MG63 (cell line): ENCODE measurements at regions not wholly inside any gene's neighbourhood (a gene's known extent, or its start where the extent isn't known, plus 50 kb on each side); places are given as distances from the start of the nearest gene placed in this dataset.
"Not testable (repeated sequence)": the region's sequence is repeated elsewhere in the genome, so short reads cannot be mapped to it uniquely, and the experiment has no call there.

Experiments
- DNase-seq: peaks from one replicate; pipeline ENCODE4 v3.0.0-alpha.2; 2020
- H3K27me3 ChIP-seq: fragments of 250-450 bp; sonication (Bioruptor Pico); 2 replicates; pipeline ENCODE4 v1.5.1; 2020; ENCODE audit warnings: mild to moderate bottlenecking, moderate library complexity
- H3K36me3 ChIP-seq: fragments of 250-450 bp; sonication (Bioruptor Pico); 2 replicates; pipeline ENCODE4 v1.5.1; 2020; ENCODE audit warnings: mild to moderate bottlenecking, moderate library complexity
- H3K4me3 ChIP-seq: fragments of 250-450 bp; sonication (Bioruptor Pico); 2 replicates; pipeline ENCODE4 v1.5.1; 2020; ENCODE audit warnings: mild to moderate bottlenecking, moderate library complexity
- H3K9me3 ChIP-seq: fragments of 250-450 bp; sonication (Bioruptor Pico); 2 replicates; pipeline ENCODE4 v1.5.1; 2020; ENCODE audit warnings: mild to moderate bottlenecking, moderate library complexity

DNA sequence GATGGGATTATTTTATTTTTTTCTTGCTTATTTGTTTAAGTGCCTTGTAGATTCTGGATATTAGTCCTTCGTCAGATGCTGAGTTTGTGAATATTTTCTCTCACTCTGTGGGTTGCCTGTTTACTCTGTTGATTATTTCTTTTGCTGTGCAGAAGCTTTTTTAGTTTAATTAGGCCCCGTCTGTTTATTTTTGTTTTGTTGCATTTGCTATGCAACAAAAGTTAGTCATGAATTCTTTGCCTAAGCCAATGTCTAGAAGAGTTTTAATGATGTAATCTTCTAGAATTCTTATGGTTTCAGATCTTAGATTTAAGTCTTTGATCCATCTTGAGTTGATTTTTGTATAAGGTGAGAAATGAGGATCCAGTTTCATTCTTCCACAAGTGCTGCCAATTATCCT lies 142.5 kb upstream of the FGF10 start:
- not testable (repeated sequence) for H3K4me3 ChIP-seq, DNase-seq, H3K9me3 ChIP-seq

DNA sequence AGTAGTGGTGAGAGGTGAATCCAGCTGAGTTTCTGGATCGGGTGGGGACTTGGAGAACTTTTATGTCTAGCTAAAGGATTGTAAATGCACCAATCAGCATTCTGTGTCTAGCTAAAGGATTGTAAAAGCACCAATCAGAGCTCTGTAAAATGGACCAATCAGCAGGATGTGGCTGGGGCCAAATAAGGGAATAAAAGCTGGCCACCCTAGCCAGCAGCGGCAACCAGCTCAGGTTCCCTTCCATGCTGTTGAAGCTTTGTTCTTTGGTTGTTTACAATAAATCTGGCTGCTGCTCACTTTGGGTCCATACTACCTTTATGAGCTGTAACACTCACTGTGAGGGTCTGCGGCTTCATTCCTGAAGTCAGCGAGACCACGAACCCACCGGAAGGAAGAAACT lies 141.6 kb upstream of the FGF10 start:
- DNase-seq, H3K4me3 ChIP-seq, H3K27me3 ChIP-seq, H3K36me3 ChIP-seq, H3K9me3 ChIP-seq: not testable (repeated sequence)

More for the DNA sequence above, 142.5 kb upstream of the FGF10 start:
- H3K36me3 ChIP-seq, H3K27me3 ChIP-seq: not testable (repeated sequence)

DNA sequence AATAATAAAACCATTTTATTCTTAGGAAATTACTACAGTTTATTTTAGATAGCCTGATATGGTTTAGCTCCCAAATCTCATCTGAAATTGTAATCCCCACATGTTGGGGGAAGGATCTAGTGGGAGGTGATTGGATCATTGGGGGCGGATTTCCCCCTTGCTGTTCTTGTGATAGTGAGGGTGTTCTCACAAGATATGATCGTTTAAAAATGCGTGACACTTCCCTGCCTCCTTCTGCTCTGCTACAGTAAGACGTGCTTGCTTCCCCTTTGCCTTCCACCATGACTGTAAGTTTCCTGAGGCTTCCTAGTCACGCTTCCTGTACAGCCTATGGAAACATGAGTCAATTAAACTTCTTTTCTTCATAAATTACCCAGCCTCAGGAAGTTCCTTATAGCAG lies 122.4 kb upstream of the FGF10 start:
- no peak for DNase-seq
- H3K4me3 ChIP-seq, result no peak overlapping the region
- no peaks in the 10 kb centered on the region for H3K36me3 ChIP-seq
- no peaks in the 10 kb centered on the region for H3K27me3 ChIP-seq
- H3K9me3 ChIP-seq, result no peaks in the 10 kb centered on the region

DNA sequence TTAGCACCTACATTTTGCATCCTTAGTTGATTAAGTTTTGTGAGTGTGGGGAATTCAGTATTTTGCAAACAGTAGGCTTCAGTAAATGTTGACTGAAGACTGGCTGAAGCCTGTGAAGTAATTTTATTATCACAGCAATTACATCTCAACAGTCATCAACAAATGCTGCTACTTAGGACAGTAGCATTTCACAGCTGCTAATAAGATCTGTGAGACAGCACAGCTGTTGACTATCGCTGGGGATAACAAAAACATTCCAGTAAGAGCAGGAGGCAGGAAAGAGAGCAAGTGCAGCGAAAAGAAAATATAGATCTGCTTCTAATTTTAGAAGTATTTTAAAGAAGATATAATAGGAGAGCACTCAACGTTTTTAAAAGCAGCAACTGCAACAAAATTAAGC lies 117.3 kb upstream of the FGF10 start:
- Histone ChIP-seq H3K9me3 (no peaks in the 10 kb centered on the region), H3K4me3 (no peak overlapping the region), H3K27me3 (no peaks in the 10 kb centered on the region), H3K36me3 (no peaks in the 10 kb centered on the region)
- no peak for DNase-seq

DNA sequence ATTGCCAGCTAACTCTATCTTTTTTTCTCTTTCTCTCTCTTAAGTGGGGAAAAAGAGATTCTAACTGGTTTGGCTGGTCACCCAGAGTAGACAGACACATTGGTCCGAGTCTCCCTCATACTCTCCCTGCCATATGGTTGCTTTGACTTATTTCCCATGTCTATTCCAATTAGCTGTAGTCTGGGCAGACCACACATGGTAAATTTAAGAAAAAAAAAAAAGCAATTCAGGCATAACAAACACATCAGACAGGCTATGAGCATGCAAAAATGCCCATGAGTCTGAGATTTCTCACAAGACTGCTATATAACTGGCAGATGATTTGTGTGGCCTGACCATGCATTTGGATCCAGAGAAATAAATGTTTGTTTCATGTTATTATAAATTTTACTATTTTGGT lies 110.2 kb upstream of the FGF10 start:
- H3K9me3 ChIP-seq, result no peaks in the 10 kb centered on the region
- no peak overlapping the region for H3K4me3 ChIP-seq
- no peaks in the 10 kb centered on the region for H3K36me3 ChIP-seq
- no peak for DNase-seq
- no peaks in the 10 kb centered on the region for H3K27me3 ChIP-seq

DNA sequence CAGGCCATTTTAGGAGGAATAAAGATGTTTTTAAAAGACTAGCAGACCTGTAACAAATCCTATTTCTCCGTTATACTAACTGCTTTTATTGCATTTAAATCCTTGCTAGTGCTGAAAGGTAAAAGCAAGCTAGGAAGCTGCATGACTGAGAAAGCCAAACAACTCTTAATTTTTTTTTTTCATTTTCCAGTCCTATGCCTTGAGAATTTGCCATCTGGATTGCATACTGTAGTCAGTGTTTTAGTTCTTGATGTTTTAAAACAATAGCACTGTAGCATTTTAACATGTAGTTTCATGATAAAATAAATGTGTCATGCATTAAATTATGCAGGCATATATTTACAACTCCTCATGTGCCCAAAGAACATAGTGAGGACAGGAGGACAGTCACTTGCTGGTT lies 108.4 kb upstream of the FGF10 start:
- no peaks in the 10 kb centered on the region for H3K9me3 ChIP-seq
- DNase-seq, result no peak
- no peaks in the 10 kb centered on the region for H3K36me3 ChIP-seq
- no peak overlapping the region for H3K4me3 ChIP-seq
- H3K27me3 ChIP-seq, result no peaks in the 10 kb centered on the region

DNA sequence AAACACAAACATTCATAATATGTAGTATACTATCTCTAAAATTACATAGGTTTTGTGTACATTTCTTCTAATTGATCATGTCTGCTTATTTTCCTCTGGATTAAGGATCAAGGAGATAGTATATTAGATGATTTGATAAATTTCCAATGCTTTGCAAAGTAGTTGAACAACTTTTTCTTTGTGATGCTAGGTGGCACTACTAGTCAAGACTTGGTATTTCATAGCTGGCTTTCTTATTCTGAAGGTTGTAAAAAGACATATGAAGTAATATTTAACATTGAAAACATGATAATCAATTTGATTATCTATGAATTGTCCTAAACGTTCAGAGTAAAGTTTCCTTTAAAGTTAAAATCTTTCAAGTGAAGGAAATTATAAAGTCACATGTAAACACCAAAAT lies 106.1 kb upstream of the FGF10 start:
- Histone ChIP-seq H3K36me3 (no peaks in the 10 kb centered on the region), H3K4me3 (no peak overlapping the region), H3K27me3 (no peaks in the 10 kb centered on the region), H3K9me3 (peaks cover 2% of the 10 kb centered on the region; the same call in 1 of the 2 replicates)
- no peak for DNase-seq

DNA sequence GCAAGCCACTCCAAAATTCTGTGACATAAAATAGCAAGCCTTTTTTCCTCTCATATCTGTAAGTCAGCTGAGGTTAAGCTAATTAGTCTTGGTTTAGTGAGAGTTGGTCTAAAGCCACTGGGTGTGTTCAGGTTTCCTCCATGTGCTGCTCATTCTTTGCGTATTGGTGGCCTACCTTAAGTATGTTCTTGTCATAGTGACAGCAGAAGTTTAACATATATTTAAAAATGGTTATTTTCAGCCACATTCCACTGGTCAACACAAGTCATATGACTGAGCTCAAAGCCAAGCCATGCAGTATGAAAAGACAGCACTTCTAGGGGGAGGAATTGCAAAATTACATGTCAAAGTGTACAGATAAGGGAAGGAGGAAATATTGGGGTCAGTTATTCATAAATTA lies 100.5 kb upstream of the FGF10 start:
- no peaks in the 10 kb centered on the region for H3K27me3 ChIP-seq
- H3K4me3 ChIP-seq, result no peak overlapping the region
- no peaks in the 10 kb centered on the region for H3K36me3 ChIP-seq
- no peak for DNase-seq
- peaks cover 2% of the 10 kb centered on the region; the same call in 1 of the 2 replicates for H3K9me3 ChIP-seq

DNA sequence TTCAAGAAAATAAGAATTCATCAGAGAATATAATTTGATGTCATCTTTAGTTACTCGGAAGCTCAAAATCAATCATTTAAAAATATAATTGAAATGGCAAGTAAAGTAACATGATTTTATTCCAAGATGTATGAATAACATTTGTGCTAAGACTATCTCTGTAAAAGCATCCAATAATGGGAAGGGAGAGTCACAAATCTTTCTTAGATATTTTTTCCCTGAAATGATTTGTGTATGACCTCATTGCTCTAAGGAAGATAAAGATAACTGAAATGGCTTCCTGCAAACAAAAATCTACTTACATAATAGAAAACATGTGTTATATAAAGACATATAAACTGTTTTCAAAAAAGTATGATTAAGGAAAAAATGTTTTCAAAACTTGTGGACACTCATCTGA lies 97.4 kb upstream of the FGF10 start:
- H3K27me3 ChIP-seq, result no peaks in the 10 kb centered on the region

DNA sequence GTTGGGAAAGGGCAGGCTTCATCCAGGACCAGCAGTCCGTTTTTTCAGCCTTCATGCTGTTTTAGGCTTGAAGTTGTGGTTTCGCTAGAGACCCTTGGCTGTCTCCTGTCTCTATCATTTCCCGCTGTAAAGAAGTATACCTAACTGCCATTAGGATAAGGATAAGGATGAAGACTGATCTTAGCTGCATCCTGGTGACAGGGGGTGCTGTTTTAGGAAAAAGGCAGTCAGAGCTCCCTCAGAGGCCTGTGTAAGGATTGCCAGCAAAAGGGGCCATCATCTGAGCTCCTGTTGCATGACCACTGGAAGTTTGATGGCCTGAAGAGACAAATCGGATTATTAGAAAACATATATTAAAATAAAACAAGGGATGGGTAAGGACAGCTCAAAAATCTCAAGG lies 64.8 kb upstream of the FGF10 start:
- no peak for DNase-seq
- Histone ChIP-seq H3K36me3 (no peaks in the 10 kb centered on the region), H3K27me3 (no peaks in the 10 kb centered on the region)

More for the DNA sequence above, 97.4 kb upstream of the FGF10 start:
- no peak overlapping the region for H3K4me3 ChIP-seq
- DNase-seq, result no peak
- no peaks in the 10 kb centered on the region for H3K9me3 ChIP-seq
- no peaks in the 10 kb centered on the region for H3K36me3 ChIP-seq

DNA sequence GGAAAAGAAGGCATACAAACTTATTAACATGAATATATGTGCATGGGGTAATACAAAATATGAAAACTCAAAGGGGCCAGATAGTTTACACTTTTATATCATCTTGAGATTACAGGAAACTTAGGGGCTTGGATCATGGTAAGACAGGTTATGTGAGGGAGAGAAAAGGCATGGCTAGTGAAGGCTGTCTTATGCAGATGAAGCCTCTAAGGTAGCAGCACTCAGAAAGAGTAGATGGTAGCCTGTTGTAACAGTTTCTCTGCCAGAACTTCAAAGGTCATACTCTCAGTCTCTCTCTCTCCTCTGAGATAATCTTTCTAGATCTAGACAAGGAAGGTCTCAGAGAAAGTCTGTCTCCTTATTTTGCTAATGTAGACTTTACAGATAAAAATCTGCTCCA lies 57.2 kb upstream of the FGF10 start:
- H3K27me3 ChIP-seq, result no peaks in the 10 kb centered on the region
- no peak for DNase-seq
- H3K4me3 ChIP-seq, result no peak overlapping the region
- H3K36me3 ChIP-seq, result no peaks in the 10 kb centered on the region
- H3K9me3 ChIP-seq, result no peaks in the 10 kb centered on the region

More for the DNA sequence above, 64.8 kb upstream of the FGF10 start:
- no peak overlapping the region for H3K4me3 ChIP-seq
- H3K9me3 ChIP-seq, result peaks cover 5% of the 10 kb centered on the region; the same call in 1 of the 2 replicates

DNA sequence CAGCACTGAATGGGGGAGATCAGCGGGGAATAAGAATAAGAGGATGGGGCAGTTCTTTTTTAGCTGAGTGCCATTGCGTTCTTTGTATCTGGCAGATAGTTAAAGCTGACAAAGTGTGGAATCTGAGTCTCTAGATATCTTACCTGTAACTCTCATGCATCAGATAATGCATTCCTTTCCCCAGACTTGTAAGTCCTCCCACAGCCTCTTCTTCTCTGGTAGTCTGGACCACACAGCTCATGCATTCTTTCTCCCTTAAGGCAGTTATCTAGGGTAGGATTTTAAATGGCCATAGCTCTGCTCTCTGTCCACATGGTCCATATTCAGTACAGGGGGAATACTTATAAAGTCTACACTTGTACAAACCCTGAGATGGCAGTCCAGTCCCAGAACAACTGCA lies 54.0 kb upstream of the FGF10 start:
- Histone ChIP-seq H3K9me3 (no peaks in the 10 kb centered on the region), H3K36me3 (no peaks in the 10 kb centered on the region), H3K27me3 (no peaks in the 10 kb centered on the region), H3K4me3 (no peak overlapping the region)
- no peak for DNase-seq

DNA sequence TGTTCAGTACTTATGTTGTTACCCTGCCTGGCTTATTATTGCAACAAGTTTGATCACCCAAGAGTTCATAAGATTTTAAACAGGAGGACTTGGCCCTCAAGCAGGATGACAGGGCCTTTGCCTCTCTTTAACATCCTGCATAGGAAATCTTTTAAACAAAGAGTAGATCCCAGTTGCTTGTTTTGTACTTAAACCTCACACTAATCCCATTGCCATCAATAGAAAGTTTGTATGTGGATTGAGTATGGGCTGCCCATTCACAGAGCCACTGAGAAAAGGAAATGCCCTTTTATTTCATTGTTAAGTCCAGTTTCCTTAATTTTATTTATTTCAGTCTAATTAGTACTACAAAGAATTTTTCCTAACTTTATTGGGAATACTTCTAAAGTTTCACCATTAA lies 52.2 kb upstream of the FGF10 start:
- Histone ChIP-seq H3K27me3 (no peaks in the 10 kb centered on the region), H3K9me3 (no peaks in the 10 kb centered on the region), H3K36me3 (no peaks in the 10 kb centered on the region), H3K4me3 (no peak overlapping the region)
- no peak for DNase-seq

DNA sequence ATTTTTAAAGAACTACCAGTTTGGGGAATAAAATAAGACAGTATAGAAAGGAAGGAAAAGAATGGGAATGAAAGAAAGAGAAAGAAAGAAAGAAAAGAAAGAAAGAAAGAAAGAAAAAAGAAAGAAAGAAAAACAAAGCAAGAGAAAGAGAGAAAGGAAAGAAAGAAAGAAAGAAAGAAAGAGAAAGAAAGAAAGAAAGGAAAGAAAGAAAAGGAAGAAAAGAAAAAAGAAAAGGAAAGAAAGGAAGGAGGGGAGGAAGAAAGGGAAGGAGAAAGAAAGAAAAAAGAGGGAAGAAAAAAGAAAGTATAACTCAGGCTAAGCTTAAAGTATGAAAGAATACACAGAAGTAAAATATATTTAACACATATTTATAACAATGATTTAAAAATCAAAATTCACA lies 51.0 kb upstream of the FGF10 start:
- H3K4me3 ChIP-seq, result no peak overlapping the region
- no peaks in the 10 kb centered on the region for H3K36me3 ChIP-seq
- no peak for DNase-seq
- H3K27me3 ChIP-seq, result no peaks in the 10 kb centered on the region
- no peaks in the 10 kb centered on the region for H3K9me3 ChIP-seq
